Activated gamma-delta T cell (primary cell): ENCODE measurements at regions not wholly inside any gene's neighbourhood (a gene's known extent, or its start where the extent isn't known, plus 50 kb on each side); places are given as distances from the start of the nearest gene placed in this dataset.
"Not testable (repeated sequence)": the region's sequence is repeated elsewhere in the genome, so short reads cannot be mapped to it uniquely, and the experiment has no call there.

Experiments
- DNase-seq: peaks from one replicate; lab custom pipeline; 2025; lab: John Stamatoyannopoulos, UW

DNA sequence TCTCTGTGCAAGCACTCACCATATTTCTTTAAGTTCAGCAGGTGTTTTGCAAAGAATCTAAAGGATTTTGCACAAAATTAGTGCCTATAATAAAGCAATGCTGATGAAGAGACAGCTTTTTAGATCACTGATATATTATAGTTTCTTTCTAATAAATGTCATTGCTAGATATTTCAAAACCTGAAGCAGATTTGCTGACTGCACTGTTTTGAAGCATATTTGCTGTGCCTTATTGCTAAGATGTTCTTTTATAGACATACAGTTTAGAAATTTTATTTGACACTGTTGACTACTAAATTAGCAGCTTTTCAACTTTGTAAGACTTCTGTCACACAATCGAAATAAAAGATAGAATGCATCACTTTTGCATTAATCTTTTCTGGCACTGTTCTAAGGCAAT is 620.9 kb upstream of the CELF4 start:
- DNase-seq = no peak

DNA sequence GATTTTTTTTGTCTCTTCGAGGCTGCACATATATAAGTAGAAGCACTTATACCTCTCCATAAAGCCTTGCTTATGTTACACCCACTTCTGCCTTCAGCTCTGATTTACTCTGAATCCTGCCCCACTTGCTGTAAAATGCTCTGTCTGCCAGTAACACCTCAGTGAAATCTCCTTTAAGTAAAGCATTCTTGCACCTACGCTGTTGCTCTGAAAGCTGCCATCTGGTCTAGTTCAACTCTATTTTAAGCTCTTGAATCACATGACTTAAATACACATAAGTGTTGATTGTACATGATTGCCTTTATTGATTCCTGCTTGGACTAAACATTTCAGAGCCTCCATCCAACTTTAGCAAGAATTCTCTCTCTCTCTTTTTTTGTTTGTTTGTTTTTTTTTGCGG is 609.0 kb upstream of the CELF4 start:
- DNase-seq = no peak

DNA sequence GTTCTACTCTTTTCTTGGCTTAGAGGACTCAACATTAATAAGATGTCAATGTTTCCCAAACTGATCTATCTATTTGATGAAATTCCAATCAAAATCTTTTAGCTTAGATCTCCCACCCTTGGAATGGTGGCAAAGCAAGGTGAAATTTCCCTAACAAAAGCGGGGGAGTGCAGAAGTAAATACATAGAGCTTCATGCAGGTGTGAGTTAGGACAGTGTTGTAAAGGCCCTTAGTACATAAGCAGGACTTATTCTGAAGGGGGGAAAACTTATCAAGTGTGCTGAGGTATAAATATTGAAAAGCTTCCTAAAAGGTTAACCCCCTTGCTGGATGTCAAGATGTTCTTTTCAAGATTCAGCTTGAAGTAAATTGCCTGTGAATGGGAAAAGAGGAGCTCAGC is 608.6 kb upstream of the CELF4 start:
- no peak for DNase-seq

DNA sequence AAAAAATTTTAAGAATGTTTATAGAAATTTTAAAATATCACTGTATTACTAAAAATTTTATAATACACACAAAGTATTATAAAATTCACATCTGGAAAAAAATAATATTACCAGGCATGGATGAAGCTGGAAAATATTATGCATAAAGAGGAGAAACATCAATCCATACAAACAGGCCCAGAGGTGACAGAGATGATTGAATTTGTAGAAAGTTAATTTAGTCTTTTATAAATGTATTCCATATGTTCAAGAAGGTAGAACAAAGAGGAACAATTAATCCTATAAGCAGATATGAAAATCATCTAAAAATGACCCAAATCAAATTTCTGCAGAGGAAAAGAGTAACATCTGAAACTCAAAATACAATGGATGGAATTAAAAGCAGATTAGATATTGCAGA is 605.2 kb upstream of the CELF4 start:
- DNase-seq = no peak

DNA sequence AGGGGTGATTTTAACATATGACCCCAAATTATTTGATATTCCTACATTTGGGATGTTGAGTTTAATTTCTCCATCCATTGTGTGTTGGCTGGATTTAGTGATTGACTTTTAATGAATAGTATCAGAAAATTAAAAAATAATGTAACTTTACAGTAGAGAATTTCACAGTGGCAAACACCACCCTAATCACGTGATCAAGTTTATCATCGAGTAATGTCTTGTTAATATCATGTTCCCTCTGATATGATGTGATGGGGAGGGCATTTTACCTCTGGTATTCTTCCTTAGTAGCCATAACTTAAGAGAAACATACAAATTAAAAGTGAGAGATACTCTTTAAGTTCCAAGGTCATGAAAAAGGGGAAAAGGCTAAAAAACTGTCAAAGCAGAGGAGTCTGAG is 602.0 kb upstream of the CELF4 start:
- DNase-seq = no peak

DNA sequence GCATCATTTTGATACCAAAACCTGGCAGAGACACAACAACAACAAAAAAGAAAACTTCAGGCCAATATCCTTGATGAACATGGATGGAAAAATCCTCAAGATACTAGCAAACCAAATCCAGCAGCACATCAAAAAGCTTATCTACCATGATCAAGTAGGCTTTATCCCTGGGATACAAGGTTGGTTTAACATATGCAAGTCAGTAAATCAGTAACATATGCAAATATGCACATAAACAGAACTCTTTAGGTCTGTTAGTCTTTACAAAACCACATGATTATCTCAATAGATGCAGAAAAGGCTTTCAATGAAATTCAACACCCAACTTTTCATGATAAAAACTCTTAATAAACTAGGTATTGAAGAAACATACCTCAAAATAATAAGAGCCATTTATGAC is 587.5 kb upstream of the CELF4 start:
- DNase-seq = not testable (repeated sequence)

DNA sequence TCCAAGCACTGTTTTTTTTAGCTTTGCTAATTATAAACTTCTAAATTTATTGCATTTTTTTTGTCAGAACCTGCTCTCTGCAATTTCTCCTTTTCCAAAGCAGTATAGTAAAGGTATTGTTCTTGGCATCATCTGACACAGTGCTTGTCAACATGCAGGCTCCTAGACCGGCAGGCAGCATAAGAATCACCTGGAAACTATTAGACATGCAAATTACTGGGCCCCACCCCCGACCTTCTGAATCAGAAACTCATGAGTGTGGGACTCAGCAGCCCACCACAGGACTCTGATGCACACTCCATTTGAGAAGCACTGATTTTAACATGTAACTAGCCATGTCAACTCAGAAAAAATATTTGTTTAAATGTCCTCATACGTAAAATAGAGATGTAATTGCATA is 551.1 kb upstream of the CELF4 start:
- no peak for DNase-seq

DNA sequence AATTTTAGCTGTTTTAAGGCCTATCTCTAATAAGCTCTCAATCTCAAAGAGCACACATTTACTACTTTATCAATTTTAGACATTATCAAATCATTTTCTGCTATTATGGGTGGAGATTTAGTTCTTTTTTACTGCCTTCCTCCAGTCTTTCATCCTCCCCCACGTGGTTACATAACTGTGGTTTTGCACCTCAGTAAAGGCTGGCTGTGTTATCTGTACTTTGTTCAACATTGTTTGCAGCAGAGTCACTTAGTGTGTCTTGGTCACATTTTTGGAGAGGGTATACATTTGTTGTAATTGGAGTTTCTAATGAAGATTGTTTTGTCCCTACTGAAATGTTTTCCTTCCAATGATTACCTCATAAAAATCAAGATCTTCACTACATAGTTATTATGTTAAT is 549.6 kb upstream of the CELF4 start:
- no peak for DNase-seq

DNA sequence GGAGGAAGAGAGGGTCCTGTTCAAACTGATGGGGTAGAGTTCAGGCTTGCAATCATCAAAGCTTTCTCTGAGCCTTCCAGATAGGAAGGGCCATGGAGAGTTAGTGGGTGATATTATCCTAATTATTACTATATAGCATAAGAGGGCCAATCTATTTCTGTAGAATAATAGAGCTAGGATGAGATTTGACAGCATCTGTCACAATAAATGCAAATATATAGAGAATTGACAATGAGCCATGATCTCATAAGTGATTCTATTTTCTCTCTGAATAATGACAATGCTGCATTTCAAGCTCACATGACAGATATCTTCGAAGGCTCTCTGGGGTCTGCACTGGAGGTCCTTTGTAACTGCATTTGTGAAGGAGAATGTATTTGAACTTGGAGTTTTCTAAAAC is 521.9 kb upstream of the CELF4 start:
- DNase-seq = no peak

DNA sequence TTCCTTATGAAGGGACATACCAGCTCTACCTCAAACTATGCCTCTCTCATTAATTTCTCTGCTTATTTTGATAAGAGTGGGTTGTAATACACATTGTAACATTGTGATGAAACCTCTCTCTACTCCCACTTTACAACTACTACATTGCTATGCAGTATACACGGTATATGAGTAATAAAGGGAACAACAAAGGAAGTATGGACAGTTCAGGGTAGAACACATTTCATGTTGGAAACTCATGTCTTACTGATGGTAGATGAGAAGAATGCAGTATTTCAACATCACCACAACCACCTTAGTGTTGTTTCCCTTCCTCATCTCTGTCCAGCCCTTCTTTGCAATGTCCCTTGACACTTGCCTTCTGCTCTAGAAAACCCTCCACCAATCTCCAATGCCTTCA is 515.9 kb upstream of the CELF4 start:
- DNase-seq = no peak

DNA sequence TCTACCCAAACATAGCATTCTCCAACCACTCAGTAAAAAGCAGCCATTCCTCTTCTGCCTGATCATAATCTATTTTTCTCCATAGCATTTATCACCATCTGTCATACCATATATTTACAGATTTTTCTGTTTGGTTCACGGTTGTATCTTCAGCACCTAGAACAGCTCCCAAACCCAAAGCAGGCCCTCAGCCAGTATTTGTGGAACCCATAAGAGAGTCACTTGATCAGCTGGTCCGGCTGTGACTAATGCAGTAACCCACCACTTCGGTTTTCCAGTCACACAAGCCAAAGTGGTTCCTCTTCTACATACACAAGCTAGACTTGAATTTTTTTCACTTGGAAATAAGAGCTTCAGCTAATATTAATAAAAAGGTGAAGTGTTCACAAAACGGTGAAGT is 511.6 kb upstream of the CELF4 start:
- DNase-seq = no peak

DNA sequence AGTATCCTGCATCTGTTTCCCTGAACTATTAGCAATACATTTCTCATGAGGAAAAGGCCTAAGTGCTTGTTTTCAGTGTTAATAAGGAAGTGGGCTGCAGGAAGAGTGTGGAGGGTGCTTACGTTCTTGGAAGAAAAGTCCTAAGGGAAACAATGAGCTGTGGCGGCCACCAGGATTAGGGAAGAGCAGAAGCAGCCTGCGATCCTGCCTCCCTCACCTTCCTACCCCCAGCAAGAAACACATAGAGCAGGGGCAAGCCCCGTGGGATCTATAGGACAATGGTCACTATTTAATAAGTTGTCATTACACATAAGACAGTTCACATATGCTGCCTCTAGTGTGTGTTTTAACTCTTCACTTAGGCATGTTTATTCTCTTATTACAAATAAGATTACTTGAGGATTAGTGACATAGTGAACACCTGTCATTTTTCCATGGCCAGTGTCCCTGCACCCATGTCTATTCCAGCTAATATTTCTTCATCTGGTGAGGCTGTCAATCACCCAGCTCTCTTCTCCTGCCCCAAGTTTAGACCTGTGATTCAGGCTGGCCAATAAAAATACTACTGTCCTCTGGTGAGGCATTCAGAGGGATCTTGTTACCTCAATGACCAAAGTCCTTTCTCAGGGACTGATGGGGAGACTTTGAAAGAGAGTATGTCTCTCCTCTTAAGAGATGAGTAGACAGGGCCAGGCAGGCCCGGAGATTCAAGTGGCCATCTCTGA is 510.9 kb upstream of the CELF4 start:
- DNase-seq = no peak

DNA sequence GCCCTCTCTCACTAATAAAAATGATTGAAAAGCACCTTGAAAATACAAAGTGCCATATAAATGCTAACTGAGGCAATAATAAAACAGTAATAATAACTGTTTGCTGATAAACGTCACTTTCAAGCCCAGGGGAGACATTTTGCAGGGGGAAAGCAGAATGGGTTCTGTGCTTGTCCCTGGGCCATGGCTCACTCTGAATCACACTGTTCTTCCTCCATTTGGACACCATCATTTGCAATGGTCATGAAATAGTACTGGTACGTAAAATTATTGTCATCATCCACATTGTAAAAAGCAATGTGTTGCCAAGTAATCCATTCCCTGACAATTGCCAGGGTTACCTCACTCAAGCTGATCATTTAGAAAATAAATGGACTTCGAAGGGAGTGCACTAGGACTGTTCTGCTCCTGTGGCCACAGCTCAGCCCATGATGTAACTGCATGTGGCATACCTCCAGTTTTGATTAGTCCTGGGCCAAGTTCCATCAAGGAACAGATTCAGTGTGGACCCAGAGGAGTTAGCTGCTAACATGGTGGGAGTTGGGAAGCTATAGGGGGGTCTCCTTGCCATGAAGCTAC is 508.8 kb upstream of the CELF4 start:
- no peak for DNase-seq

DNA sequence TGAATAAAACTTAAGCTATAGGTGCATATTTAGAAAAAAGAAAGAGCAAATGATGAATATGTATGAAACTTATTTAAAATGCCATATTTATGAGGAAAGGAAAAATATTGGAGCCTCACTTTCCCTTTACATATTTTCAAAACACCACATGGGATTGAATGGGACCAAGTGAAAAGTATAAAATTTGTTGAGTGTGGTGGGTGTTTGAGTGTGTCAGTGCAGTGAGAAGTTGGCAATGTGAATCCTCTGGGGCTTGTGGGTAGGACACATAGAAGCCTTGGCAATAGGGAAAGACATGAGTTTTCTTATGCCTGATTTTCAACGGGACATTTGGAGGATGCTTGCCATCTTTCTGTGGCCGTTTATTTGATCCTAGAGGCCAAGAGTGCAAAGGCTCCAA is 502.2 kb upstream of the CELF4 start:
- no peak for DNase-seq

DNA sequence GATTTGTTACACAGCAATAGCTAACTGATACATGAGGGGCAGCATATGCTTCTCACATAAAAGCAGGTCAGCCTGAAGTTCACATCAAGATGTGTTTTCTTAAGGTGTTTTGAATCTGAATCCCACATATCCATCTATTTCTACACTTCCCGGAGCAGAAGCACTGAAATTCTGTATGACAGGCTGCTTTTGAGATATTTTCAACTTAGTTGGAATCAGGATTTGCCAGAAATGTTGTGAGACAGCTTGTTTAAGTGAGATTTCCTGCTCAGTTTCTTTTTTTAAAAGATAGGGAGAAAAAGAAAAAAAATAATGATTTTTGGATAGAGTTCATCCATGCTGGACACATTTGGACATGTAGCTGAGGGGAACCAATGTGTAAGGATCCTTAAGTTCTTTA is 501.5 kb upstream of the CELF4 start:
- DNase-seq = no peak

DNA sequence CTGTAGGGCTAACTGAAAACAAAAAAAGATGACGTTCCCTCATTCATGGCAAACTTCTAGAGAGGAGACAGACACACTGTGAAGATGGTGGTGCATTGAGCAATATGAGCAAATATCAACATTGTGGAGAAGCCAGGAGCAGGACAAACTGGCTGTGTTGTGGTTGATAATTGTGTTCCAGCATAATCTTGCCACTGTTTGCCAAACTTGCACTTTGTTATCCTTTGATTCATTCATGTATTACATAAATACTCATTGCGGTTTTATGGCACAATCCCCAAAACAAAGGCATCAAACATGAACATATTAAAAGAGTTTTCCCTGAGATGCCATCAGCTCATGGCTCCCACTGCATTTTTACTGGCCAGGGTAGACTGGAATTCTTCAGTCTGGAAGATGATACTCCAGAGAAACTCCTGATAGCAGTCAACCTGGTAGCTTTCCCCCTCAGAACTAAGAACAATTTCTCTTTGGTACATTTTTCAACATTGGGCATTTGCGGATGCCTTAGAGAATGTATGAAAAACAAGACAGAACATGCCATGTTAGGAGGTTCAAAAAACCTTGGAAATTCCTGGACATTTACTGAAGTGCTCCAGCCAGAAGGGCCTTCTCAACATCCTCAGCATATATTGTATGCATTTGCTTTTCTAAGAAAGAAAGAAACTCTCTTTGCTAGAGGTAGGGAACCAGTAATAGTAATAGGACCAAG is 487.4 kb upstream of the CELF4 start:
- no peak for DNase-seq

DNA sequence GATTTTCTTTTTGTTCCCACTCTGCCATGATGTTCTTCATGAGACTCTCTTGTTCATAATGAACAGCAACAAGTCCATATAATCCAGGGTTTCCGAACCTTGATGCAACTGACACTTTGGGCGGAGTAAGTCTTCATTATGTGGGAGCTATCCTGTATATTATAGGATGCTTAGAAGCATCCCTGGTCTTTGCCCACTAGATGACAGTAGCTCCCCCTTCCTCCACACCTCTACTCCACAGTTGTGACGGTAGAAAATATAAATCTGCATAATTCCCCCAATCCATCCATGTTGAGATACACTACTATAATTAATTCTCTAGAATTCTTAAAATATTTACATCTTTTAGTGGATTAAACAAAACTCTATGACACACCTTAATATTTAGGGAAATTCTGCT is 482.2 kb upstream of the CELF4 start:
- no peak for DNase-seq

DNA sequence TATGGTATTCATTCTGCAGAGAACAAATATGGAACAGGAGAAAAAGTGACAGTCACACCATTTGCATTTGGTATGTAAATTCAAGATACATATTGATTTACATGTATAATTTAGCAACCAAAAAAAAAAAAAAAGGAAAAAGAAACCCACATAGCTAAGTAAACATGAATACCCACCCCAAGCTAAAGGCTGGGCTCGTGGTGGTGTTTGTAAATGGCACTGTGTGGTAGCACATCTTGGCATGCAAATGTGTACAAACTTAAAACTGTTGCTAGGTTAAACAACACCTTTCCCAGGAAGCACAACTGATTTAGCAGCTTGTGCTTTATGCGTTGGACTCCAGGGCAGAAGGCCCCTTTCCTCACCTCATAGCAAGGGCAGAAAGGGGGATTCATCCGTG is 481.1 kb upstream of the CELF4 start:
- DNase-seq = no peak

DNA sequence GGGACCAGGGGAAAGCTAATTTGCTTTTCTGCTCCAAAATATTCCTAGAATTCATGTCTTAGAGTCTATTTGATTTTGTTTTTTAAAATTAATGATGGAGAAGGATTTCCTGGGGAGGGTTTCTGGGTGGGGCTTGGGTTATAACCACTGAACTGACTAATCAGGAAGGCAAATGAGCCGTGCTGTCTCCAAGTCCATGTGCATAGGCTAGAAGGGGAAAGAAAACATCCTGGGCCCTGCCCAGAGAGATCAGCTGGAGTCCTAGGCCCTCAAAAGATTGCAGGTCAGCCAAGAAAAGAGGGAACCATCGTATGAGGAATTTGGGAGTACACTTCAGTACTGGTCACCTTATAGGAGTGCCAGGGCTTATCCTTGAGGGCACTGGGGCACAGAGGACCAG is 480.2 kb upstream of the CELF4 start:
- DNase-seq = no peak

DNA sequence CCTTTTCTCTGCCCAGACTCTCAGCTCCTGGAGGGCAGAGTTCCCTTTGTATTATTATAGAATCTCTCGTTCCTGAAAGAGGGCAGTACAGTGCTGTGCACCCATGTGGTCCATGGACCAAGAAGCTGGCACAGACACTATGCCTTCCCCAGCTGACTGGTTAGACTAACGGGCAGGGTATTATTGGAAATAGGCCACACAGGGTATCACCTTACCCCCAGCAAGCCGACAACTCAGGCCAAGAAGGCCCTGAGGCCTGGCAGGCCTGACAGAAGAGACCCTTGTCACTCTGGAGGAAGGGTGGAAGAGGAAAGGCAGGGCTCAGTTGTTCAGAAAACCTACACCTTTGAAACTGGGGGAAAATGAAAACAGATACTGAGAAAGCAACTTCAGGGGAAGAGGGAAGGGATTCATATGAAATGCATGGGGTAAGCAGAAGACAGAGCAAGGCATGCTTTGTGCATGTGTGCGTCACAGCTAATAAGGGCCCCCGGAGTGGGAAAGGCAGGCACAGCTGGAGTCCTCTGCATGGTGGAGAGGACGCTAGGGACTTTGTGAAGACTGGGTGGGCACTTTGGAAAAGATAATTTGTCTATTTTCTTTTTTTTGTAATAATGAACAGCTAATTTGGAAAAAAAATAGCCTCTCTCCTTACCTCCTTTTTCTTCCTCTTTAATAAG is 476.8 kb upstream of the CELF4 start:
- DNase-seq = no peak

DNA sequence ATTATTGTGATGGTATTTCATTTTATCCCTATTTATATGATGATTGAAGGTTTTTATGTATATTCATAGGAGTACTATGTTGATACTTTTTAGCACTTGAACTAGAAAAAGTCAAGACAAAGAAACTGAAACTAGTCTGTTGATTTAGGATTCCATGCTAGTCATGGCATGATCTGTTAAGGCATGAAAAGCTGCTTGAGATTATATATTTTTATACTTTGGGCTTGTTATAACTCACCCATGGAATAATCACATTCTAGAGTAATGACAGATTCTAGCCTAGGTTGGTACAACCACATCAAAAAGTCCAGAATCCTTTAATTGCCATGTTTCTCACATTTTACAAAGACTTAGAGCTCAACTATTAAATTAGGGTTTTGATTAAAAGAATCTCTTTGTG is 472.6 kb upstream of the CELF4 start:
- no peak for DNase-seq

DNA sequence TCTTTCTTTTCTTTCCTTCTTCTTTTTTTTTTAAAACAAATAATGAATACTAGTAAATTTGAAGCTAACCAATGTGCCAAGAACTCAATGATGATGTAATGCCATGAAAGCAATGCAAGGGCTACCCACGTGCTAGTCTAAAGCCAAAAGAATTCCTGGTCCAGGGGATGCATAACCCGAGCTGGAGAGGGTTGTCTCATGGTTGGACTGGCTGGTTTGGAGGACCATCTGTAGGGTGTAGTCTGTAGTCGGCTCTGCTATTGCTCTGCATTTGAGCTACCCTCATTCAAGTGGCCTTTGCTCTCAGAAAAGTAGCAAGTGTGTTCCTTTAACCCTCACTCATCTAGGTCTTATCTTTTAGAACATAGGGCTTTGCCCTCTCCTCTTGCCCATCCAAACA is 469.6 kb upstream of the CELF4 start:
- no peak for DNase-seq

DNA sequence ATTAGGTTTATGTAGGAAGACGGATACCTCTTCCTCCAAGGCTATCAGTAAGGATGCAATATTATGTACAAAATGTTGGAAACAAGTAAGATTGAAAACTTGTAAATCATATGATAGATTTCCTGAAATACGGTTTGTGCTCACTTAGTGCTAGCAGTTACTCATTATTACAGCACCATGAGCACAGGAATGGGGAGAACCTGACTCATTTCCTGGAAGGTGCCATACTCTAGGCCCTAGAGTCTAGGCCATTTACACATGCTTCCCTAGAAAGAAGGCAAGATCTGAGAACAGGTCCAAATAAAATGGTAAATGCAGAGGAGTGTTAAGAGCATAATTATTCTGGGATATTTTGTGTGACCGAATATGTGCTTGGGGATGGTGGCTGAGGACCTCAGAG is 467.7 kb upstream of the CELF4 start:
- DNase-seq = no peak
